ENCODE measurements at regions not wholly inside any gene's neighbourhood (a gene's known extent, or its start where the extent isn't known, plus 50 kb on each side); places are given as distances from the start of the nearest gene placed in this dataset.

- peak; percentile 69 for DNase-seq (ENCODE audit: low read depth)
These were observed 410.3 kb downstream of the LRATD1 start for GRCh38 chr2:15042801-15043217.

GRCh38 chr2:15043336-15044058 is 411.0 kb downstream of the LRATD1 start:
- DNase-seq (ENCODE audit: low read depth) = no peak

- DNase-seq (ENCODE audit: low read depth) = no peak
These were observed 412.5 kb downstream of the LRATD1 start for GRCh38 chr2:15045054-15045453.

GRCh38 chr2:15047184-15047583 is 414.7 kb downstream of the LRATD1 start:
- no peak for DNase-seq (ENCODE audit: low read depth)

GRCh38 chr2:15048000-15048399 is 415.5 kb downstream of the LRATD1 start:
- DNase-seq (ENCODE audit: low read depth) = no peak

GRCh38 chr2:15049096-15049993 is 416.8 kb downstream of the LRATD1 start:
- DNase-seq (ENCODE audit: low read depth) = no peak

- DNase-seq (ENCODE audit: low read depth) = no peak
These were observed 418.0 kb downstream of the LRATD1 start for GRCh38 chr2:15050483-15050882.

GRCh38 chr2:15053542-15053941 is 421.0 kb downstream of the LRATD1 start:
- DNase-seq (ENCODE audit: low read depth) = no peak

GRCh38 chr2:15058015-15058720 is 425.7 kb downstream of the LRATD1 start:
- no peak for DNase-seq (ENCODE audit: low read depth)

- no peak for DNase-seq (ENCODE audit: low read depth)
These were observed 426.2 kb downstream of the LRATD1 start for GRCh38 chr2:15058721-15059157.

GRCh38 chr2:15059870-15060512 is 427.5 kb downstream of the LRATD1 start:
- peak; percentile 44 for DNase-seq (ENCODE audit: low read depth)

GRCh38 chr2:15061268-15061667 is 428.8 kb downstream of the LRATD1 start:
- no peak for DNase-seq (ENCODE audit: low read depth)

- DNase-seq (ENCODE audit: low read depth) = no peak
These were observed 433.6 kb downstream of the LRATD1 start for GRCh38 chr2:15066138-15066537.

- no peak for DNase-seq (ENCODE audit: low read depth)
These were observed 436.6 kb downstream of the LRATD1 start for GRCh38 chr2:15069149-15069548.

- DNase-seq (ENCODE audit: low read depth) = no peak
These were observed 440.3 kb downstream of the LRATD1 start for GRCh38 chr2:15072836-15073235.

- no peak for DNase-seq (ENCODE audit: low read depth)
These were observed 441.1 kb downstream of the LRATD1 start for GRCh38 chr2:15073664-15074063.

GRCh38 chr2:15074319-15074718 is 441.8 kb downstream of the LRATD1 start:
- DNase-seq (ENCODE audit: low read depth) = no peak

- DNase-seq (ENCODE audit: low read depth) = no peak
These were observed 442.5 kb downstream of the LRATD1 start for GRCh38 chr2:15074751-15075700.

- DNase-seq (ENCODE audit: low read depth) = no peak
These were observed 444.2 kb downstream of the LRATD1 start for GRCh38 chr2:15076668-15077067.

GRCh38 chr2:15081356-15081755 is 448.8 kb downstream of the LRATD1 start:
- DNase-seq (ENCODE audit: low read depth) = no peak
